Activated naive CD4-positive, alpha-beta T cell treated with anti-CD3 and anti-CD28 coated beads, Interleukin-2, amount 50 U/mL, for 72 hours (primary cell): ENCODE measurements at regions not wholly inside any gene's neighbourhood (a gene's known extent, or its start where the extent isn't known, plus 50 kb on each side); places are given as distances from the start of the nearest gene placed in this dataset.
"Not testable (repeated sequence)": the region's sequence is repeated elsewhere in the genome, so short reads cannot be mapped to it uniquely, and the experiment has no call there.

ENCODE experiments used
- ATAC-seq, 2 donors: fragments of 150-1000 bp; cut with Tn5 transposase; 2 replicates each; pipeline ENCODE4 v1.10.0; 2021; ENCODE audit warnings: mild to moderate bottlenecking in 2 of 2, moderate library complexity in 2 of 2
- DNase-seq, 2 donors: peaks; one replicate each; pipeline ENCODE4 v3.0.0; 2021 to 2022; ENCODE audit warnings: low spot score in 2 of 2
- H3K27ac Mint-ChIP-seq, 2 donors: one replicate each; pipeline ENCODE4 v1.8.0; 2022; ENCODE audit warnings: mild to moderate bottlenecking in 2 of 2, mixed read lengths in 2 of 2
- H3K36me3 Mint-ChIP-seq, 2 donors: one replicate each; pipeline ENCODE4 v1.8.0; 2022; ENCODE audit warnings: mixed read lengths in 2 of 2
- H3K9me3 Mint-ChIP-seq, 2 donors: one replicate each; pipeline ENCODE4 v1.8.0; 2022; ENCODE audit warnings: mixed read lengths in 2 of 2

DNA sequence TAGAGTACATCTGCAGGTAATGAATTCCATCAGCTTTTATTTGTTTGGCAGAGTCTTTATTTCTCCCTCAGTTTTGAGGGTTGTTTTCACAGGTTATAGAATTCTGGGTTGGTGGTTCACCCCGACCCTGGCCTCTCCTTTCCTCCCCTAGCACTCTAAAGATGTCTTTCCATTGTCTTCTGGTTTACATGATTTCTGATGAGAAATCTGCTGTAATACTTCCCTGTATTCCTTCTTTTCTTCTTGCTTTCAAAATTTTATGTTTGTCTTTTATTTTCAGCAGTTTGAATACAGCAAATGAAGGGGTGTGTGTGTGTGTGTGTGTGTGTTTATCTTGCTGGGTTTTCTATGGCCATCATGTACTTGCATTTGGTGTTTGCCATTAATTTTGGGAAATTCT lies 312.0 kb upstream of the RPS23 start:
- peaks cover 0 to 13% of the 10 kb centered on the region in 2 donors for H3K9me3 Mint-ChIP-seq
- peaks cover 6 to 7% of the 10 kb centered on the region in 2 donors for H3K36me3 Mint-ChIP-seq
- DNase-seq: no peak
- ATAC-seq: no peak
- no peak overlapping the region for H3K27ac Mint-ChIP-seq

GRCh38 chr5:82586661-82587310 lies 308.6 kb upstream of the RPS23 start:
- Mint-ChIP-seq H3K36me3 (peaks cover 28 to 30% of the 10 kb centered on the region in 2 donors), H3K27ac (no peak overlapping the region), H3K9me3 (peaks cover 14 to 26% of the 10 kb centered on the region in 2 donors)
- ATAC-seq (no peak), DNase-seq (no peak)

DNA sequence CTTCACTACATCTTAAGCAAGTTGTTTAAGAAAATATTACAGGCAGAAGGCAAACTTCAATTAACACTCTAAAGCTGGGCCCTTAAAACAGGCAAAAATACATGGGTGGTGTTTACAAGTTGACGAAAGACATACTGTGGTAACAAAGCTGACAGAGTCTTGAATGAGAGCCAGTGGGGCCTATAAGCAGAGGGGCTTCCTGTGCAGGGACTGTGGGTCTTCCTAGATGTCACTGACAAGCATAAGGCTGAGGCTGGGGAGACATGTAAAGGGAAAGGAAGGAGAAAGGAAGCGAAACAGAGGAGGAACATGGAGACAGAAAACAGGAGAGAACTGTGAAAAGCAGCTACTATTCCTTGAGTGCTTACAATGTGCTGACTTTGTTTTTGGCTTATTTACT lies 308.0 kb upstream of the RPS23 start:
- H3K9me3 Mint-ChIP-seq: peaks cover 17 to 26% of the 10 kb centered on the region in 2 donors
- no peak for DNase-seq
- peaks cover 24 to 28% of the 10 kb centered on the region in 2 donors for H3K36me3 Mint-ChIP-seq
- no peak overlapping the region for H3K27ac Mint-ChIP-seq
- ATAC-seq: no peak

DNA sequence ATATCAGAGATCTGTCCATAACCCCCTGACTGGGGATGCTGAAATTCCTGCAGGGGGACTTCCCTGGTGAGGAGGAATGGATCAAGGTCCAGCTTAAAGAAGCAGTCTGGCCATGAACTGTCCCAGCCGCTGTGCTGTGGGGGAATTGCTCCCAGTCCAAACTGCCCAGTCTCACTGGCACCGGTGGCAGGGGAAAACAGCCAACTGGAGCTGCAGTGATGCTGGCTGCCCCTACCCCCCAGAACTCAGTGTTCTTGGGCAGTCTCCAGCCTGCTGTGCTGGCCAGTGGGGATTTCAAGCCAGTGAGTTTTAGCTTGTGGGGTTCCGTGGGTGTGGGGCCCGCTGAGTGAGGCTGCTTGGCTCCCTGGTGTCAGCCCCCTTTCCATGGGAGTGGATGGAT lies 306.5 kb upstream of the RPS23 start:
- ATAC-seq (no peak), DNase-seq (no peak)
- H3K27ac Mint-ChIP-seq: no peak overlapping the region
- H3K9me3 Mint-ChIP-seq: peaks cover 16 to 22% of the 10 kb centered on the region in 2 donors
- peaks cover 21 to 23% of the 10 kb centered on the region in 2 donors for H3K36me3 Mint-ChIP-seq

DNA sequence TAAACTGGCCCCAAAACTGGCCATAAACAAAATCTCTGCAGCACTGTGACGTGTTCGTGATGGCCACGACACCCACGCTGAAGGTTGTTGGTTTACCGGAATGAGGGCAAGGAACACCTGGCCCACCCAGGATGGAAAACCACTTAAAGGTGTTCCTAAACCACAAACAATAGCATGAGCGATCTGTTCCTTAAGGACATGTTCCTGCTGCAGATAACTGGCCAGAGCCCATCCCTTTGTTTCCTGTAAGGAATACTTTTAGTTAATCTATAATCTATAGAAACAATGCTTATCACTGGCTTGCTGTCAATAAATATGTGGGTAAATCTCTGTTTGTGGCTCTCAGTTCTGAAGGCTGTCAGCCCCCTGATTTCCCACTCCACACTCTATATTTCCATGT lies 305.2 kb upstream of the RPS23 start:
- not testable (repeated sequence) for H3K27ac Mint-ChIP-seq, ATAC-seq, DNase-seq
- Mint-ChIP-seq H3K36me3 (peaks cover 21 to 23% of the 10 kb centered on the region in 2 donors), H3K9me3 (peaks cover 14 to 22% of the 10 kb centered on the region in 2 donors)

GRCh38 chr5:82564963-82565362 lies 286.8 kb upstream of the RPS23 start:
- ATAC-seq (no peak), DNase-seq (no peak)
- H3K36me3 Mint-ChIP-seq: no peaks in the 10 kb centered on the region
- H3K27ac Mint-ChIP-seq: no peak overlapping the region
- H3K9me3 Mint-ChIP-seq: no peaks in the 10 kb centered on the region

- no peaks in the 10 kb centered on the region for H3K9me3 Mint-ChIP-seq
- ATAC-seq: no peak
- H3K36me3 Mint-ChIP-seq: no peaks in the 10 kb centered on the region
- DNase-seq: no peak
- H3K27ac Mint-ChIP-seq: no peak overlapping the region
Measured at GRCh38 chr5:82563745-82564144, 285.6 kb upstream of the RPS23 start.

GRCh38 chr5:82562696-82563240 lies 284.6 kb upstream of the RPS23 start:
- peaks cover 0 to 4% of the 10 kb centered on the region in 2 donors for H3K36me3 Mint-ChIP-seq
- DNase-seq (no peak), ATAC-seq (no peak)
- H3K9me3 Mint-ChIP-seq: peaks cover 4 to 7% of the 10 kb centered on the region in 2 donors
- no peak overlapping the region for H3K27ac Mint-ChIP-seq

DNA sequence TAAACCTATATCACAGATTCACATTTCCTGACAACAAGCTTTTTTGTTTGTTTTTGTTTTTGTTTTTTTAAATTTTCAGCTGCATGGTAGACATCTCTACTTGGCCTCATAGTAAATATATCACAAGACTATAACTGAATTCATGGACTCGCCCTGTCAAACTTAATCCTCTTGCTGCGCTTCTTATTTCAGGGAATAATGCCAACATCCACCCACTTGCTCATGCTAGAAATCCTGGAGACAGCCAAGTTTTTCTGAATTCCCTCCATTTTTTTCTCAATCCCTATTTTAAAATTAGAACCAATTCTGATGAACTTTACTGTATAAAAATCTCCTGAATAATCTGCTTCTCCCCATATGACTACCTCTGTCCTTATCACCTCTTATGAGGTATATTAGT lies 283.6 kb upstream of the RPS23 start:
- ATAC-seq: no peak
- DNase-seq: no peak
- Mint-ChIP-seq H3K36me3 (peaks cover 0 to 5% of the 10 kb centered on the region in 2 donors), H3K9me3 (peaks cover 8 to 9% of the 10 kb centered on the region in 2 donors), H3K27ac (no peak overlapping the region)

GRCh38 chr5:82560969-82561368 lies 282.8 kb upstream of the RPS23 start:
- H3K9me3 Mint-ChIP-seq: peaks cover 8 to 9% of the 10 kb centered on the region in 2 donors
- DNase-seq (no peak), ATAC-seq (no peak)
- no peak overlapping the region for H3K27ac Mint-ChIP-seq
- H3K36me3 Mint-ChIP-seq: peaks cover 0 to 5% of the 10 kb centered on the region in 2 donors

- ATAC-seq (no peak), DNase-seq (no peak)
- H3K36me3 Mint-ChIP-seq: peaks cover 0 to 5% of the 10 kb centered on the region in 2 donors
- no peak overlapping the region for H3K27ac Mint-ChIP-seq
- H3K9me3 Mint-ChIP-seq: peaks cover 8 to 9% of the 10 kb centered on the region in 2 donors
Measured at GRCh38 chr5:82560561-82560960, 282.4 kb upstream of the RPS23 start.

GRCh38 chr5:82551840-82552385 lies 273.8 kb upstream of the RPS23 start:
- no peak overlapping the region for H3K27ac Mint-ChIP-seq
- DNase-seq (no peak), ATAC-seq (no peak)
- H3K36me3 Mint-ChIP-seq: no peaks in the 10 kb centered on the region
- H3K9me3 Mint-ChIP-seq: peaks cover 0 to 4% of the 10 kb centered on the region in 2 donors

- ATAC-seq (no peak), DNase-seq (no peak)
- Mint-ChIP-seq H3K9me3 (peaks cover 0 to 4% of the 10 kb centered on the region in 2 donors), H3K27ac (no peak overlapping the region), H3K36me3 (no peaks in the 10 kb centered on the region)
Measured at GRCh38 chr5:82551192-82551591, 273.0 kb upstream of the RPS23 start.

GRCh38 chr5:82549263-82549662 lies 271.1 kb upstream of the RPS23 start:
- no peak for DNase-seq
- H3K27ac Mint-ChIP-seq: no peak overlapping the region
- peaks cover 0 to 4% of the 10 kb centered on the region in 2 donors for H3K36me3 Mint-ChIP-seq
- ATAC-seq: no peak
- peaks cover 0 to 8% of the 10 kb centered on the region in 2 donors for H3K9me3 Mint-ChIP-seq

DNA sequence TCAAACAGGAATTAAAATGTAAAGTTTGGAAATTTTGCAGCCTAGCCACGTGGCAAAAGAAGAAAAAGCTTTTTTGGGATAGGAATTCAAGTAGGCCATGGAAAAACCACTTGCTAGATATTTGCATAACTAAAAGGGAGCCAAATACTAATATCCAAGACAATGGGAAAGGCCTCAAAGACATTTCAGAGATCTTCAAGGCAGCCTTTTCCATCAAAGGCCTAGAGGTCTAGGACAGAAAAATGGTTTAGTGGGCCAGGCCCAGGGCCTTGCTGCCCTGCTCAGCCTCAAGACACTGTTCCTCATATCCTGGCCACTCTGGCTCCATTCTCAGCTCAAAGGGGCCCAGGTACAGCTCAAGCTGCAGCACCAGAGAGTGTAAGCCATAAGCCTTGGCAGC lies 265.9 kb upstream of the RPS23 start:
- ATAC-seq (no peak), DNase-seq (no peak)
- Mint-ChIP-seq H3K9me3 (peaks cover 0 to 3% of the 10 kb centered on the region in 2 donors), H3K27ac (no peak overlapping the region), H3K36me3 (peaks cover 0 to 10% of the 10 kb centered on the region in 2 donors)

DNA sequence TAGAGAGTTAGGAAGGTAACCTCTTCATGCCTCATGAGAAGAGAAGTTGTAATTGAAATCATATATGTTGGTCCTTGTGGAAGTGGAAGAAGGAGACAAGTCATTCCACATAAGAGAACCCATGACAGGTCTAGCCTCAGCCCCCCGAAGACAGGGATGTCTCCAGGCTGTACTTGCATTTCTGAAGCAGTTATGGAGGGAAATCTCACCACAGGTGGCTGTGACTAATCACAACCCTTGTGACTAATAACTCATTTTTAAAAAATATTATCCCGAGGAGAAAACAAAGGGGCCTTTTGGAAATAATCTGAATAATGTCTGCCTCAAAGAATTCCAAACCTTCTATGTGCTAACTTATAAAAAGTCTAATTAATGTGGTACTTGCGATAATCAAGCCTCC lies 262.1 kb upstream of the RPS23 start:
- Mint-ChIP-seq H3K36me3 (peaks cover 0 to 6% of the 10 kb centered on the region in 2 donors), H3K27ac (no peak overlapping the region), H3K9me3 (no peaks in the 10 kb centered on the region)
- ATAC-seq (no peak), DNase-seq (no peak)

GRCh38 chr5:82538339-82539034 lies 260.3 kb upstream of the RPS23 start:
- ATAC-seq (no peak), DNase-seq (no peak)
- Mint-ChIP-seq H3K27ac (peak overlapping the region in 1 of 2 donors; percentile 34), H3K36me3 (peaks cover 0 to 2% of the 10 kb centered on the region in 2 donors), H3K9me3 (no peaks in the 10 kb centered on the region)
